ENCODE measurements at regions not wholly inside any gene's neighbourhood (a gene's known extent, or its start where the extent isn't known, plus 50 kb on each side); places are given as distances from the start of the nearest gene placed in this dataset.

GRCh38 chrX:113392355-113392754, 551.7 kb upstream of the AMOT start:
- Histone ChIP-seq H3K4me2 (ENCODE audit: low read length) (no peak overlapping the region), H4K20me1 (ENCODE audit: insufficient read depth, low read length) (no peaks in the 10 kb centered on the region), H3K4me1 (ENCODE audit: insufficient read depth, low read length, severe bottlenecking) (no peaks in the 10 kb centered on the region), H3K9me2 (ENCODE audit: low read depth, low read length) (no peaks in the 10 kb centered on the region), H3K36me3 (ENCODE audit: insufficient read depth, low read length) (no peaks in the 10 kb centered on the region), H3K79me2 (ENCODE audit: insufficient read depth, low read length) (no peaks in the 10 kb centered on the region), H3K9me3 (ENCODE audit: low read length) (no peaks in the 10 kb centered on the region), H2AFZ (ENCODE audit: low read length) (no peak overlapping the region), H3F3A (ENCODE audit: insufficient read depth, low read length) (no peaks in the 10 kb centered on the region), H3K9ac (ENCODE audit: low read length) (no peak overlapping the region), H3K4me3 (ENCODE audit: low read depth, low read length, poor library complexity, severe bottlenecking) (no peak overlapping the region), H3K27ac (ENCODE audit: low read depth, low read length, poor library complexity, severe bottlenecking) (no peak overlapping the region), H3K27me3 (ENCODE audit: insufficient read depth, low read length) (no peaks in the 10 kb centered on the region)
- TF ChIP-seq CTCF (IDR thresholded peaks at IDR 0.05; ENCODE audit: low read length), result no peak
- no peak for TF ChIP-seq EZH2 (IDR thresholded peaks at IDR 0.05; ENCODE audit: borderline replicate concordance, low read length)

- no peaks in the 10 kb centered on the region for H3K4me1 ChIP-seq (ENCODE audit: insufficient read depth, low read length, severe bottlenecking)
- H3K9me3 ChIP-seq (ENCODE audit: low read length), result no peaks in the 10 kb centered on the region
- no peaks in the 10 kb centered on the region for H3K27me3 ChIP-seq (ENCODE audit: insufficient read depth, low read length)
- H3K4me3 ChIP-seq (ENCODE audit: low read depth, low read length, poor library complexity, severe bottlenecking), result no peak overlapping the region
- H4K20me1 ChIP-seq (ENCODE audit: insufficient read depth, low read length), result no peaks in the 10 kb centered on the region
- no peak overlapping the region for H3K9ac ChIP-seq (ENCODE audit: low read length)
- TF ChIP-seq EZH2 (IDR thresholded peaks at IDR 0.05; ENCODE audit: borderline replicate concordance, low read length) (no peak), CTCF (IDR thresholded peaks at IDR 0.05; ENCODE audit: low read length) (no peak)
- H2AFZ ChIP-seq (ENCODE audit: low read length), result no peak overlapping the region
- no peak overlapping the region for H3K27ac ChIP-seq (ENCODE audit: low read depth, low read length, poor library complexity, severe bottlenecking)
- no peaks in the 10 kb centered on the region for H3K9me2 ChIP-seq (ENCODE audit: low read depth, low read length)
- H3K79me2 ChIP-seq (ENCODE audit: insufficient read depth, low read length), result no peaks in the 10 kb centered on the region
- no peak overlapping the region for H3K4me2 ChIP-seq (ENCODE audit: low read length)
- H3F3A ChIP-seq (ENCODE audit: insufficient read depth, low read length), result no peaks in the 10 kb centered on the region
- no peaks in the 10 kb centered on the region for H3K36me3 ChIP-seq (ENCODE audit: insufficient read depth, low read length)
Observed at GRCh38 chrX:113391875-113392274, 551.2 kb upstream of the AMOT start.

GRCh38 chrX:113390531-113390930, 549.9 kb upstream of the AMOT start:
- Histone ChIP-seq H3K4me1 (ENCODE audit: insufficient read depth, low read length, severe bottlenecking) (no peaks in the 10 kb centered on the region), H3F3A (ENCODE audit: insufficient read depth, low read length) (no peaks in the 10 kb centered on the region), H4K20me1 (ENCODE audit: insufficient read depth, low read length) (no peaks in the 10 kb centered on the region), H3K4me2 (ENCODE audit: low read length) (no peak overlapping the region), H2AFZ (ENCODE audit: low read length) (no peak overlapping the region), H3K36me3 (ENCODE audit: insufficient read depth, low read length) (no peaks in the 10 kb centered on the region), H3K27ac (ENCODE audit: low read depth, low read length, poor library complexity, severe bottlenecking) (no peak overlapping the region), H3K27me3 (ENCODE audit: insufficient read depth, low read length) (no peaks in the 10 kb centered on the region), H3K9me3 (ENCODE audit: low read length) (no peaks in the 10 kb centered on the region), H3K4me3 (ENCODE audit: low read depth, low read length, poor library complexity, severe bottlenecking) (no peak overlapping the region), H3K9ac (ENCODE audit: low read length) (no peak overlapping the region), H3K79me2 (ENCODE audit: insufficient read depth, low read length) (no peaks in the 10 kb centered on the region), H3K9me2 (ENCODE audit: low read depth, low read length) (no peaks in the 10 kb centered on the region)
- TF ChIP-seq CTCF (IDR thresholded peaks at IDR 0.05; ENCODE audit: low read length) (no peak), EZH2 (IDR thresholded peaks at IDR 0.05; ENCODE audit: borderline replicate concordance, low read length) (no peak)

Data from OCI-LY1 (cell line).